ENCODE measurements at regions not wholly inside any gene's neighbourhood (a gene's known extent, or its start where the extent isn't known, plus 50 kb on each side); places are given as distances from the start of the nearest gene placed in this dataset.
A peak's percentile ranks its signal among the peaks of the same experiment; 100 is the strongest.

- Histone ChIP-seq H3K4me3 (ENCODE audit: low read length in 2 of 2) (no peak overlapping the region), H3K27me3 (ENCODE audit: control insufficient read depth in 1 of 2, insufficient read depth in 2 of 2, low read length in 1 of 2) (no peaks in the 10 kb centered on the region), H3K9me3 (ENCODE audit: control insufficient read depth, low read length) (peaks cover 2% of the 10 kb centered on the region), H3K4me1 (ENCODE audit: control insufficient read depth in 1 of 2, insufficient read depth in 2 of 2, low read length in 2 of 2) (no peaks in the 10 kb centered on the region), H3K36me3 (ENCODE audit: control insufficient read depth in 1 of 2, insufficient read depth in 2 of 2, low read length in 1 of 2) (no peaks in the 10 kb centered on the region), H3K27ac (ENCODE audit: low read depth in 1 of 2, low read length in 2 of 2) (no peak overlapping the region)
- intact Hi-C loops (cut with DNase I) = no loop called here
- DNase-seq (no peak), ATAC-seq (ENCODE audit: low FRiP score) (no peak)
Measured at GRCh38 chr5:166982226-166982625, 1309.2 kb upstream of the WWC1 start.

- H3K9me3 ChIP-seq (ENCODE audit: control insufficient read depth, low read length) = no peaks in the 10 kb centered on the region
- H3K4me1 ChIP-seq (ENCODE audit: control insufficient read depth in 1 of 2, insufficient read depth in 2 of 2, low read length in 2 of 2) = no peaks in the 10 kb centered on the region
- DNase-seq = no peak
- no peaks in the 10 kb centered on the region for H3K36me3 ChIP-seq (ENCODE audit: control insufficient read depth in 1 of 2, insufficient read depth in 2 of 2, low read length in 1 of 2)
- H3K4me3 ChIP-seq (ENCODE audit: low read length in 2 of 2) = no peak overlapping the region
- H3K27me3 ChIP-seq (ENCODE audit: control insufficient read depth in 1 of 2, insufficient read depth in 2 of 2, low read length in 1 of 2) = peaks cover 0 to 2% of the 10 kb centered on the region in 2 donors
- H3K27ac ChIP-seq (ENCODE audit: low read depth in 1 of 2, low read length in 2 of 2) = no peak overlapping the region
- ATAC-seq (ENCODE audit: low FRiP score) = no peak
- intact Hi-C loops (cut with DNase I) = no loop called here
- 75 to 86% methylated on average over 1 of the region's 1 CpG for WGBS, 2 donors
Measured at GRCh38 chr5:166991601-166992000, 1299.8 kb upstream of the WWC1 start.

GRCh38 chr5:166992108-166992507 lies 1299.3 kb upstream of the WWC1 start:
- intact Hi-C loops (cut with DNase I) = no loop called here
- WGBS, 2 donors = 73 to 82% methylated on average over 2 of the region's 2 CpGs
- no peak overlapping the region for H3K27ac ChIP-seq (ENCODE audit: low read depth in 1 of 2, low read length in 2 of 2)

GRCh38 chr5:166992874-166993722 lies 1298.3 kb upstream of the WWC1 start:
- peak; percentile 44 for ATAC-seq (ENCODE audit: low FRiP score)
- H3K27ac ChIP-seq (ENCODE audit: low read depth in 1 of 2, low read length in 2 of 2) = no peak overlapping the region
- intact Hi-C loops (cut with DNase I) = no loop called here

More at GRCh38 chr5:166992108-166992507, 1299.3 kb upstream of the WWC1 start:
- Histone ChIP-seq H3K9me3 (ENCODE audit: control insufficient read depth, low read length) (no peaks in the 10 kb centered on the region), H3K4me1 (ENCODE audit: control insufficient read depth in 1 of 2, insufficient read depth in 2 of 2, low read length in 2 of 2) (no peaks in the 10 kb centered on the region), H3K36me3 (ENCODE audit: control insufficient read depth in 1 of 2, insufficient read depth in 2 of 2, low read length in 1 of 2) (no peaks in the 10 kb centered on the region), H3K4me3 (ENCODE audit: low read length in 2 of 2) (no peak overlapping the region), H3K27me3 (ENCODE audit: control insufficient read depth in 1 of 2, insufficient read depth in 2 of 2, low read length in 1 of 2) (peaks cover 0 to 2% of the 10 kb centered on the region in 2 donors)
- ATAC-seq (ENCODE audit: low FRiP score) (no peak), DNase-seq (no peak)

GRCh38 chr5:166994226-166994625 lies 1297.2 kb upstream of the WWC1 start:
- Histone ChIP-seq H3K36me3 (ENCODE audit: control insufficient read depth in 1 of 2, insufficient read depth in 2 of 2, low read length in 1 of 2) (no peaks in the 10 kb centered on the region), H3K4me1 (ENCODE audit: control insufficient read depth in 1 of 2, insufficient read depth in 2 of 2, low read length in 2 of 2) (no peaks in the 10 kb centered on the region), H3K27ac (ENCODE audit: low read depth in 1 of 2, low read length in 2 of 2) (no peak overlapping the region), H3K9me3 (ENCODE audit: control insufficient read depth, low read length) (no peaks in the 10 kb centered on the region), H3K4me3 (ENCODE audit: low read length in 2 of 2) (no peak overlapping the region), H3K27me3 (ENCODE audit: control insufficient read depth in 1 of 2, insufficient read depth in 2 of 2, low read length in 1 of 2) (peaks cover 0 to 2% of the 10 kb centered on the region in 2 donors)
- intact Hi-C loops (cut with DNase I) = no loop called here
- 62 to 74% methylated on average over 3 of the region's 3 CpGs for WGBS, 2 donors
- no peak for DNase-seq
- ATAC-seq (ENCODE audit: low FRiP score) = no peak

More at GRCh38 chr5:166992874-166993722, 1298.3 kb upstream of the WWC1 start:
- no peak overlapping the region for H3K4me3 ChIP-seq (ENCODE audit: low read length in 2 of 2)
- WGBS, 2 donors = 32 to 38% methylated on average over 11 of the region's 11 CpGs
- H3K27me3 ChIP-seq (ENCODE audit: control insufficient read depth in 1 of 2, insufficient read depth in 2 of 2, low read length in 1 of 2) = peaks cover 0 to 2% of the 10 kb centered on the region in 2 donors
- DNase-seq = no peak
- H3K4me1 ChIP-seq (ENCODE audit: control insufficient read depth in 1 of 2, insufficient read depth in 2 of 2, low read length in 2 of 2) = no peaks in the 10 kb centered on the region
- no peaks in the 10 kb centered on the region for H3K9me3 ChIP-seq (ENCODE audit: control insufficient read depth, low read length)
- H3K36me3 ChIP-seq (ENCODE audit: control insufficient read depth in 1 of 2, insufficient read depth in 2 of 2, low read length in 1 of 2) = no peaks in the 10 kb centered on the region

GRCh38 chr5:167001246-167001645 lies 1290.2 kb upstream of the WWC1 start:
- H3K27ac ChIP-seq (ENCODE audit: low read depth in 1 of 2, low read length in 2 of 2) = no peak overlapping the region
- no peak overlapping the region for H3K4me3 ChIP-seq (ENCODE audit: low read length in 2 of 2)
- DNase-seq (no peak), ATAC-seq (ENCODE audit: low FRiP score) (no peak)
- 54 to 69% methylated on average over 3 of the region's 3 CpGs for WGBS, 2 donors
- H3K27me3 ChIP-seq (ENCODE audit: control insufficient read depth in 1 of 2, insufficient read depth in 2 of 2, low read length in 1 of 2) = no peaks in the 10 kb centered on the region
- H3K9me3 ChIP-seq (ENCODE audit: control insufficient read depth, low read length) = no peaks in the 10 kb centered on the region
- H3K4me1 ChIP-seq (ENCODE audit: control insufficient read depth in 1 of 2, insufficient read depth in 2 of 2, low read length in 2 of 2) = no peaks in the 10 kb centered on the region
- H3K36me3 ChIP-seq (ENCODE audit: control insufficient read depth in 1 of 2, insufficient read depth in 2 of 2, low read length in 1 of 2) = no peaks in the 10 kb centered on the region
- intact Hi-C loops (cut with DNase I) = no loop called here

- Histone ChIP-seq H3K9me3 (ENCODE audit: control insufficient read depth, low read length) (no peaks in the 10 kb centered on the region), H3K27ac (ENCODE audit: low read depth in 1 of 2, low read length in 2 of 2) (no peak overlapping the region), H3K4me1 (ENCODE audit: control insufficient read depth in 1 of 2, insufficient read depth in 2 of 2, low read length in 2 of 2) (no peaks in the 10 kb centered on the region), H3K36me3 (ENCODE audit: control insufficient read depth in 1 of 2, insufficient read depth in 2 of 2, low read length in 1 of 2) (no peaks in the 10 kb centered on the region), H3K4me3 (ENCODE audit: low read length in 2 of 2) (no peak overlapping the region), H3K27me3 (ENCODE audit: control insufficient read depth in 1 of 2, insufficient read depth in 2 of 2, low read length in 1 of 2) (no peaks in the 10 kb centered on the region)
- 53 to 59% methylated on average over 10 of the region's 10 CpGs for whole genome bisulfite sequencing, 2 donors
- intact Hi-C loops (cut with DNase I) = no loop called here
- no peak for ATAC-seq (ENCODE audit: low FRiP score)
- DNase-seq = no peak
Measured at GRCh38 chr5:167008705-167009104, 1282.7 kb upstream of the WWC1 start.

GRCh38 chr5:167011196-167011595 lies 1280.2 kb upstream of the WWC1 start:
- intact Hi-C loops (cut with DNase I) = no loop called here
- H3K27me3 ChIP-seq (ENCODE audit: control insufficient read depth in 1 of 2, insufficient read depth in 2 of 2, low read length in 1 of 2) = no peaks in the 10 kb centered on the region
- WGBS, 2 donors = 69 to 78% methylated on average over 2 of the region's 2 CpGs
- no peak for DNase-seq
- H3K4me1 ChIP-seq (ENCODE audit: control insufficient read depth in 1 of 2, insufficient read depth in 2 of 2, low read length in 2 of 2) = no peaks in the 10 kb centered on the region
- no peak overlapping the region for H3K4me3 ChIP-seq (ENCODE audit: low read length in 2 of 2)
- H3K36me3 ChIP-seq (ENCODE audit: control insufficient read depth in 1 of 2, insufficient read depth in 2 of 2, low read length in 1 of 2) = no peaks in the 10 kb centered on the region
- H3K9me3 ChIP-seq (ENCODE audit: control insufficient read depth, low read length) = no peaks in the 10 kb centered on the region
- ATAC-seq (ENCODE audit: low FRiP score) = no peak
- no peak overlapping the region for H3K27ac ChIP-seq (ENCODE audit: low read depth in 1 of 2, low read length in 2 of 2)

Measured in aorta (tissue), 5 donors.